NCI-H2196 treated with DMSO at 0.1 percent for 48 hours (cell line): ENCODE measurements at regions not wholly inside any gene's neighbourhood (a gene's known extent, or its start where the extent isn't known, plus 50 kb on each side); places are given as distances from the start of the nearest gene placed in this dataset.
A peak's percentile ranks its signal among the peaks of the same experiment; 100 is the strongest.
"Not testable (repeated sequence)": the region's sequence is repeated elsewhere in the genome, so short reads cannot be mapped to it uniquely, and the experiment has no call there.

Source experiments
- DNase-seq: peaks from one replicate; lab custom pipeline; 2025; ENCODE audit not compliant: unreplicated experiment; lab: John Stamatoyannopoulos, UW

DNA sequence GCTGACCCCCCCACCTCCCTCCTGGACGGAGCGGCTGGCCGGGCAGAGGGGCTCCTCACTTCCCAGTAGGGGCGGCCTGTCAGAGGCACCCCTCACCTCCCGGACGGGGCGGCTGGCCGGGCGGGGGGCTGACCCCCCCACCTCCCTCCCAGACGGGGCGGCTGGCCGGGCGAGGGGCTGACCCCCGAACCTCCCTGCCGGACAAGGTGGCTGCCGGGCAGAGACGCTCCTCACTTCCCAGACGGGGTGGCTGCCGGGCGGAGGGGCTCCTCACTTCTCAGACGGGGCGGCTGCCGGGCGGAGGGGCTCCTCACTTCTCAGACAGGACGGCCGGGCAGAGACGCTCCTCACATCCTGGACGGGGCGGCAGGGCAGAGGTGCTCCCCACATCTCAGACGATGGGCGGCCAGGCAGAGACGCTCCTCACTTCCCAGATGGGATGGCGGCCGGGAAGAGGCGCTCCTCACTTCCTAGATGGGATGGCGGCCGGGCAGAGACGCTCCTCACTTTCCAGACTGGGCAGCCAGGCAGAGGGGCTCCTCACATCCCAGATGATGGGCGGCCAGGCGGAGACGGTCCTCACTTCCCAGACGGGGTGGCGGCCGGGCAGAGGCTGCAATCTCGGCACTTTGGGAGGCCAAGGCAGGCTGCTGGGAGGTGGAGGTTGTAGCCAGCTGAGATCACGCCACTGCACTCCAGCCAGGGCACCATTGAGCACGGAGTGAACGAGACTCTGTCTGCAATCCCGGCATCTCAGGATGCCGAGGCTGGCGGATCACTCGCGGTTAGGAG, 66.2 kb upstream of the PAPPA2 start:
- not testable (repeated sequence) for DNase-seq

GRCh38 chr1:176391621-176392020, 71.4 kb upstream of the PAPPA2 start:
- DNase-seq: no peak

- DNase-seq: no peak
These were observed 78.1 kb upstream of the PAPPA2 start for GRCh38 chr1:176384841-176385240.

- no peak for DNase-seq
These were observed 80.8 kb upstream of the PAPPA2 start for GRCh38 chr1:176382163-176382562.

GRCh38 chr1:176379626-176380339, 83.2 kb upstream of the PAPPA2 start:
- no peak for DNase-seq

GRCh38 chr1:176374967-176375569, 87.9 kb upstream of the PAPPA2 start:
- peak; percentile 37 for DNase-seq

DNA sequence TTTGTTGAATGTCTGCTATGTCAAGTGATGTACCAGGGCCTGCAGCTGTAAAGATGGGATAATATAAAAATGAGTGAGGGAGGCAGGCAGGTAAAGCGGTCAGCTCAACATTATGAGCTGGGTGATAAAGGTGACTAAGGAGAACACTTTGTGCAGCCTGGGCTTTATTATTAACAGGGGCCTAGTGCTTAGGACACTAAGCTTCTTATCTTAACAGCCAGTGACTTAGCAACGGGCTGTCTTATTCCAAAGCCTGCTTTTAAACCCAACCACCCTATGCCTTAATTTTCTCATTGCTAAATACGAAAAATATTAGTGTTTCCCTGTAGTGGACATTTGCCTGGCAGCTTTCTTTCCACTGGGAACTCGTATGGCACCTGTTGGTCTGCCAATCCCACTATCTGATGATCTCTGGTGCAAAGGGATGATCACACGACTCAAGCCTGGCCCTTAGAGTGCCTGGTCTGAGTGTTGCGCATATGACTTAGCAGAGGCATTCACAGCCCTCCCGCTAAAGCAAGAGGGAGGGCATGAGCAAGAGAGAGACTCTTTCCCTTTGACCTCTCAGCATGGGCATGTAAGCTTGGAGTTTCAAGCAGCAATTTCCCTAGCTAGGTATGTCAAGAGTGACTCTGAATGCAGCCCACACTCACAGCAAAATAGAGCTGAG, 98.6 kb upstream of the PAPPA2 start:
- DNase-seq: no peak

DNA sequence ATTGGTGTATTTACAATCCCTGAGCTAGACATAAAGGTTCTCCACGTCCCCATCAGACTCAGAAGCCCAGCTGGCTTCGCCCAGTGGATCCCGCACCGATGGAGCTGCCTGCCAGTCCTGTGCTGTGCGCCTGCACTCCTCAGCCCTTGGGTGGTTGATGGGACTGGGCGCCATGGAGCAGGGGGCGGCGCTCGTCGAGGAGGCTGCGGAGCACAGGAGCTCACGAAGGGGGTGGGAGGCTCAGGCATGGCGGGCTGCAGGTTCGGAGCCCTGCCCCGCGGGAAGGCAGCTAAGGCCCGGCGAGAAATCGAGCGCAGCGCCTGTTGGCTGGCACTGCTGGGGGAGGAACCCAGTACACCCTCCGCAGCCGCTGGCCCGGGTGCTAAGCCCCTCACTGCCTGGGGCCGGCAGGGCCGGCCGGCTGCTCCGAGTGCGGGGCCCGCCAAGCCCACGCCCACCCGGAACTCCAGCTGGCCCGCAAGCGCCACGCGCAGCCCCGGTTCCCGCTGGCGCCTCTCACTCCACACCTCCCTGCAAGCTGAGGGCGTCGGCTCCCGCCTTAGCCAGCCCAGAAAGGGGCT, 113.8 kb upstream of the PAPPA2 start:
- DNase-seq: not testable (repeated sequence)

- no peak for DNase-seq
These were observed 121.3 kb upstream of the PAPPA2 start for GRCh38 chr1:176341656-176342055.

GRCh38 chr1:176338877-176339276, 124.1 kb upstream of the PAPPA2 start:
- DNase-seq: no peak

GRCh38 chr1:176330782-176331181, 123.7 kb upstream of the COP1 start:
- no peak for DNase-seq

GRCh38 chr1:176325664-176326063, 118.6 kb upstream of the COP1 start:
- DNase-seq: no peak

DNA sequence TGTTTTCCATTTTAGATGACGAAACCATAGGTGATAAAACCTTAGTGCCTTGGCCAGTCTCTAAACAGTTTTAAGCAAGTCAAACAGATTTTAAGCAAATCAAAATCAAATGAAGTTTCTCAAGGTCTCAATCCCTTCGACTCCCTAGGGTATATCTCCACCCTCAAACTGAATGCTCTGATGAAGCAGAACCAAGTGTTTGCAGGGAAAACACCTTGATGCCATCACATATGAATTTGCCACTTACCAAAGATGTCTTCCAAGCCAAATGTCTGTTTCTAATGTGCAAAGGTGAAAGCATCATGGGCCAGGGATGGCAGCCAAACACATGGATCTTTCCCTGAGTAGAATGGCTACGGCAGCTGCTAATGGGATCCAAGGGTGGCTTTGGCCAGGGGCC, 116.4 kb upstream of the COP1 start:
- no peak for DNase-seq

DNA sequence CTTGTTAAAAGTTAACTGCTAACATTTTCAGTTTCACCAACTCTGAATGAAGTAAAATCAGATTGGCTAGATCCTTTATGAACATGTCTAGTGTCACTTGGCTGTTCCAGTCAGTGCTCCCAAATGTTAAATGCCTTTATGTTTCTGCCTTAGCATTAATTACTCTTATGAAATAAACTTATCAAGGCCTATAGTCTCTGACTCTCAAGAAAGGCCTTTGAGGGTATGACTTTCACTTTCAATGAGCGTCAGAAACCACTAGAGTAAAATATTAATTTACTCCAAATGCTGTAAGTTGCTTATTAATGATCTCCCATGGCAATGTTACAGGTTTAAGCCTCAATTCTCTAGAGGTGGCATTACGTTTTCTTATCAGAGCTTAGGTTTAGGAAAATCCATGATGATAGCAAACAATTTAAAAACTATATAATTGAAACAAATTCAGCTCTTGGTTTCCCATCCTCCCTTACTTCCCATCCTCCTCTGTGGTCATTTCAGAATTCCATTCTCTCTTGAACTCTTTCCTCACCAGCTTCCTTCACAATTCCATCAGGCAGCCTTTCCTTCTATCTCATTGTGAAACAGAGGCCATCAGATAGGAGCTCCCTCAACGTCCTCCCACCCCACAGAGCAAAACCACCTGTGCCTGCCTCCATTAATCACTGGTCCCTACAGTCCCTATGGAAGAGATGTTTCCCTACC, 108.6 kb upstream of the COP1 start:
- no peak for DNase-seq

GRCh38 chr1:176296602-176297001, 89.5 kb upstream of the COP1 start:
- DNase-seq: not testable (repeated sequence)

- DNase-seq: no peak
These were observed 78.9 kb upstream of the COP1 start for GRCh38 chr1:176285996-176286395.

DNA sequence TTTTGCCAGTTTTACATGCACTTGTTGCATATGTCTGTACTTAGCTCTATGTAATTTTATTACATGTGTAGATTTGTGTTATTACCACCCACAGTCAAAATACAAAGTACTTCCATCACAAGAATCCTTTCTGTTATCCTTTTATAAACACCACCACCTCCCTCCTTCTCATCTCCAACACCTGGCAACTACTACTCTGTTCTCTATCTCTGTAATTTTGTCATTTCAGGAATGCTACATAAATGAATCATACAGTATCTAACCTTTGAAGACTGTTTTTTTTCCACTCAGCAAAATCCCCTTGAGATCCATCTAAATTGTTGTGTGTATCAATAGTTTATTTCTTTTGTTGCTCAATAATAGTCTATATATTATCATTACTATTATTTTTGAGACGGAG, 64.5 kb upstream of the COP1 start:
- no peak for DNase-seq
